BLaER1 (cell line): ENCODE measurements at regions not wholly inside any gene's neighbourhood (a gene's known extent, or its start where the extent isn't known, plus 50 kb on each side); places are given as distances from the start of the nearest gene placed in this dataset.
"Not testable (repeated sequence)": the region's sequence is repeated elsewhere in the genome, so short reads cannot be mapped to it uniquely, and the experiment has no call there.

ENCODE experiments used
- H3K27ac ChIP-seq: shearing (Covaris generic); formaldehyde crosslinking; 2 replicates; pipeline ENCODE4 v1.8.1; 2022
- H3K27me3 ChIP-seq: shearing (Covaris generic); formaldehyde crosslinking; 2 replicates; pipeline ENCODE4 v1.8.1; 2022
- H3K36me3 ChIP-seq: shearing (Covaris generic); formaldehyde crosslinking; 2 replicates; pipeline ENCODE4 v1.8.1; 2022
- H3K4me1 ChIP-seq: shearing (Covaris generic); formaldehyde crosslinking; 2 replicates; pipeline ENCODE4 v1.8.1; 2022
- H3K4me2 ChIP-seq: shearing (Covaris generic); formaldehyde crosslinking; 2 replicates; pipeline ENCODE4 v1.8.1; 2022
- H3K4me3 ChIP-seq: shearing (Covaris generic); formaldehyde crosslinking; 2 replicates; pipeline ENCODE4 v1.8.1; 2022
- H3K9ac ChIP-seq: shearing (Covaris generic); formaldehyde crosslinking; 2 replicates; pipeline ENCODE4 v1.8.1; 2022
- H3K9me3 ChIP-seq: shearing (Covaris generic); formaldehyde crosslinking; 2 replicates; pipeline ENCODE4 v1.8.1; 2022
- H4K20me1 ChIP-seq: shearing (Covaris generic); formaldehyde crosslinking; 2 replicates; pipeline ENCODE4 v1.8.1; 2022
- Cebpa-rat ChIP-seq: shearing (Covaris generic); IDR thresholded peaks from 2 replicates; pipeline ENCODE4 v1.8.1; 2022

GRCh38 chr1:199073166-199073565 is 434.3 kb downstream of the PTPRC start:
- no peak overlapping the region for H3K4me2 ChIP-seq
- no peak overlapping the region for H3K9ac ChIP-seq
- no peaks in the 10 kb centered on the region for H3K27me3 ChIP-seq
- H3K27ac ChIP-seq, result no peak overlapping the region
- H3K4me1 ChIP-seq, result no peaks in the 10 kb centered on the region
- H4K20me1 ChIP-seq, result no peaks in the 10 kb centered on the region
- no peaks in the 10 kb centered on the region for H3K9me3 ChIP-seq
- H3K36me3 ChIP-seq, result no peaks in the 10 kb centered on the region
- H3K4me3 ChIP-seq, result no peak overlapping the region
- TF ChIP-seq Cebpa-rat, result no peak

- H3K27ac ChIP-seq, result no peak overlapping the region
- H3K27me3 ChIP-seq, result no peaks in the 10 kb centered on the region
- H3K4me3 ChIP-seq, result no peak overlapping the region
- TF ChIP-seq Cebpa-rat, result no peak
- no peaks in the 10 kb centered on the region for H3K4me1 ChIP-seq
- no peaks in the 10 kb centered on the region for H3K36me3 ChIP-seq
- no peaks in the 10 kb centered on the region for H4K20me1 ChIP-seq
- H3K9me3 ChIP-seq, result no peaks in the 10 kb centered on the region
- no peak overlapping the region for H3K9ac ChIP-seq
- H3K4me2 ChIP-seq, result no peak overlapping the region
Observed at GRCh38 chr1:199075792-199076191, 437.0 kb downstream of the PTPRC start.

- Histone ChIP-seq H3K4me3 (no peak overlapping the region), H3K4me1 (no peaks in the 10 kb centered on the region), H4K20me1 (no peaks in the 10 kb centered on the region), H3K36me3 (no peaks in the 10 kb centered on the region), H3K9ac (no peak overlapping the region), H3K9me3 (no peaks in the 10 kb centered on the region), H3K4me2 (no peak overlapping the region), H3K27me3 (no peaks in the 10 kb centered on the region), H3K27ac (no peak overlapping the region)
- no peak for TF ChIP-seq Cebpa-rat
Observed at GRCh38 chr1:199079994-199080393, 441.2 kb downstream of the PTPRC start.

- H3K9ac ChIP-seq, result no peak overlapping the region
- H3K4me2 ChIP-seq, result no peak overlapping the region
- H3K27ac ChIP-seq, result no peak overlapping the region
- no peak for TF ChIP-seq Cebpa-rat
- no peaks in the 10 kb centered on the region for H3K4me1 ChIP-seq
- H3K9me3 ChIP-seq, result no peaks in the 10 kb centered on the region
- H3K36me3 ChIP-seq, result no peaks in the 10 kb centered on the region
- H4K20me1 ChIP-seq, result no peaks in the 10 kb centered on the region
- no peaks in the 10 kb centered on the region for H3K27me3 ChIP-seq
- no peak overlapping the region for H3K4me3 ChIP-seq
Observed at GRCh38 chr1:199081739-199082138, 442.9 kb downstream of the PTPRC start.

DNA sequence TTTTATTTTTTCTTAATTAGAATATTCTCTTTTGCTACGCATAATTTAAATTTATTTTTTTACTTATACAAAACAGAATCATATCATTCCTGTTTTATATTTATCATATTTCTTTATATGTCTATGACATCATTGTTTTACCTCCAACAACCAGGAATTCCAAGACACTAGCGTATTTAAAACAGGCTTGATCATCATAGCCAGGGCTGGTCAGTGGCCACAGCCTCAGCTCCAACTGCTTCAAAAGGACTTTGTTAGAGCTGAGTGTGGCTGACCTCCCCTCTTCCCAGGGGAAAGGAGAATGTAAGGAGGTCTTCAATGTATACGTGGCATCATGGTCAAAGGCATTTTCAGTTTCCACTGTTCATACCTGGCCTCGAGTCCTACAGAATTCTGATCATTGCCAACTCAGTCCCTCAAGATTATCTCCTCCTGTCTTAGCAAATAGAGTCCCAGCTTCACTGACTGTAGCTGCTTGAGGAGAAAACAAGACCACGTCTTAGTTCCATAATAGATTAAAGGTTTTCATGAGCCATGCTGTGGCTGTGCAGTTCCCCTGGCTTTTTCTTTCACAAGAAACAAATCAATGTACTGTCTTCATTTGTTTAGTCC is 444.0 kb downstream of the PTPRC start:
- no peaks in the 10 kb centered on the region for H4K20me1 ChIP-seq
- no peaks in the 10 kb centered on the region for H3K9me3 ChIP-seq
- H3K27ac ChIP-seq, result no peak overlapping the region
- no peak overlapping the region for H3K4me2 ChIP-seq
- H3K27me3 ChIP-seq, result no peaks in the 10 kb centered on the region
- H3K36me3 ChIP-seq, result no peaks in the 10 kb centered on the region
- H3K4me3 ChIP-seq, result no peak overlapping the region
- H3K4me1 ChIP-seq, result no peaks in the 10 kb centered on the region
- no peak overlapping the region for H3K9ac ChIP-seq
- no peak for TF ChIP-seq Cebpa-rat

- Histone ChIP-seq H3K27me3 (no peaks in the 10 kb centered on the region), H3K36me3 (no peaks in the 10 kb centered on the region), H3K9me3 (no peaks in the 10 kb centered on the region), H3K4me3 (no peak overlapping the region), H3K4me1 (no peaks in the 10 kb centered on the region), H3K9ac (no peak overlapping the region), H3K4me2 (no peak overlapping the region), H3K27ac (no peak overlapping the region), H4K20me1 (no peaks in the 10 kb centered on the region)
- no peak for TF ChIP-seq Cebpa-rat
Observed at GRCh38 chr1:199083680-199084079, 444.8 kb downstream of the PTPRC start.

GRCh38 chr1:199084293-199084692 is 445.5 kb downstream of the PTPRC start:
- peaks cover 2% of the 10 kb centered on the region for H3K4me1 ChIP-seq
- H3K9me3 ChIP-seq, result no peaks in the 10 kb centered on the region
- no peak overlapping the region for H3K4me3 ChIP-seq
- no peak for TF ChIP-seq Cebpa-rat
- H3K27me3 ChIP-seq, result no peaks in the 10 kb centered on the region
- H3K36me3 ChIP-seq, result no peaks in the 10 kb centered on the region
- H4K20me1 ChIP-seq, result no peaks in the 10 kb centered on the region
- no peak overlapping the region for H3K27ac ChIP-seq
- H3K9ac ChIP-seq, result no peak overlapping the region
- no peak overlapping the region for H3K4me2 ChIP-seq

DNA sequence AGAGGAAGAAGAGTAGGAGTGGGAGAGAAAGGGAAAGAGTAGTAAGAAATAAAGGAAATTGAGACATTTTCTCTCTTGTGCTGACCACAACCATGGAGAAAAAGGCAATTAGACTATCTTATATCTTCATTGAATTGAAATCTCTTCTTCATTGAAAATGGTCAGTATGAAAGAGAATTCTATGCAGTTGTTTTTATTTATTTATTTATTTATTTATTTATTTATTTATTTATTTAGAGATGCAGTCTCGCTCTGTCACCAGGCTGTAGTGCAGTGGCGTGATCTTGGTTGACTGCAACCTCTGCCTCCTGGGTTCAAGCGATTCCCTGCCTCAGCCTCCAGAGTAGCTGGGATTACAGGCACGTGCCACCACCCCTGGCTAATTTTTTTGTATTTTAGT is 447.1 kb downstream of the PTPRC start:
- Histone ChIP-seq H3K4me3 (no peak overlapping the region), H3K9ac (no peak overlapping the region), H4K20me1 (no peaks in the 10 kb centered on the region), H3K4me1 (peaks cover 9% of the 10 kb centered on the region), H3K4me2 (no peak overlapping the region), H3K36me3 (no peaks in the 10 kb centered on the region), H3K9me3 (0 out of 2 replicates have a peak, but pooled peaks cover under 1% of the 10 kb centered on the region), H3K27me3 (no peaks in the 10 kb centered on the region), H3K27ac (no peak overlapping the region)
- no peak for TF ChIP-seq Cebpa-rat

- Histone ChIP-seq H3K9me3 (peaks cover 5% of the 10 kb centered on the region; the same call in 1 of the 2 replicates), H3K27ac (no peak overlapping the region), H3K4me1 (peaks cover 9% of the 10 kb centered on the region), H3K9ac (no peak overlapping the region), H3K36me3 (no peaks in the 10 kb centered on the region), H3K4me2 (no peak overlapping the region), H4K20me1 (no peaks in the 10 kb centered on the region), H3K4me3 (no peak overlapping the region), H3K27me3 (no peaks in the 10 kb centered on the region)
- TF ChIP-seq Cebpa-rat, result no peak
Observed at GRCh38 chr1:199087144-199087543, 448.3 kb downstream of the PTPRC start.

GRCh38 chr1:199089393-199090122 is 450.7 kb downstream of the PTPRC start:
- no peak overlapping the region for H3K27ac ChIP-seq

GRCh38 chr1:199095628-199096027 is 456.8 kb downstream of the PTPRC start:
- not testable (repeated sequence) for H4K20me1 ChIP-seq, H3K4me2 ChIP-seq, H3K27ac ChIP-seq, H3K36me3 ChIP-seq, H3K4me3 ChIP-seq, H3K27me3 ChIP-seq, H3K4me1 ChIP-seq, H3K9ac ChIP-seq
- H3K9me3 ChIP-seq, result peaks cover 46% of the 10 kb centered on the region

More at GRCh38 chr1:199089393-199090122, 450.7 kb downstream of the PTPRC start:
- H3K36me3 ChIP-seq, result no peaks in the 10 kb centered on the region
- H3K4me1 ChIP-seq, result peaks cover 9% of the 10 kb centered on the region
- H3K9me3 ChIP-seq, result peaks cover 26% of the 10 kb centered on the region
- H3K27me3 ChIP-seq, result no peaks in the 10 kb centered on the region
- no peak for TF ChIP-seq Cebpa-rat
- no peak overlapping the region for H3K9ac ChIP-seq
- 0 out of 2 replicates have a peak overlapping the region, but pooled peaks have one; percentile 5 for H3K4me2 ChIP-seq
- H3K4me3 ChIP-seq, result no peak overlapping the region
- H4K20me1 ChIP-seq, result no peaks in the 10 kb centered on the region
